Small intestine (tissue), 7 donors: ENCODE measurements at regions not wholly inside any gene's neighbourhood (a gene's known extent, or its start where the extent isn't known, plus 50 kb on each side); places are given as distances from the start of the nearest gene placed in this dataset.

ENCODE experiments used
- DNase-seq, 2 donors: peaks; one replicate each; pipeline versions ENCODE4 v3.0.0 to v3.0.0-alpha.2; 2013
- FAIRE-seq: peaks from 2 replicates; lab custom pipeline; 2012; peaks lifted over from hg19 to GRCh38; lab: Jason Lieb, UNC
- H3K27ac ChIP-seq, 3 donors: one replicate each; pipeline ENCODE4 v1.5.1; 2013; ENCODE audit warnings: low read length in 2 of 3, mild to moderate bottlenecking in 2 of 3, control low read depth in 1 of 3, inconsistent platforms in 1 of 3, low read depth in 1 of 3, moderate library complexity in 1 of 3
- H3K27me3 ChIP-seq, 3 donors: one replicate each; pipeline ENCODE4 v1.6.1; 2013; ENCODE audit warnings: low read length in 3 of 3, inconsistent platforms in 1 of 3; ENCODE audit not compliant: control insufficient read depth in 3 of 3, insufficient read depth in 3 of 3
- H3K36me3 ChIP-seq, 3 donors: one replicate each; pipeline ENCODE4 v1.6.1; 2013; ENCODE audit warnings: low read length in 3 of 3, inconsistent platforms in 1 of 3, low read depth in 1 of 3, mild to moderate bottlenecking in 1 of 3, moderate library complexity in 1 of 3; ENCODE audit not compliant: control insufficient read depth in 3 of 3, insufficient read depth in 2 of 3
- H3K4me1 ChIP-seq, 3 donors: one replicate each; pipeline ENCODE4 v1.6.1; 2013; ENCODE audit warnings: low read length in 2 of 3, inconsistent platforms in 1 of 3, low read depth in 1 of 3, mild to moderate bottlenecking in 1 of 3, moderate library complexity in 1 of 3; ENCODE audit not compliant: control insufficient read depth in 3 of 3, insufficient read depth in 2 of 3
- H3K4me3 ChIP-seq, 3 donors: one replicate each; pipeline ENCODE4 v1.5.1; 2013; ENCODE audit warnings: low read length in 3 of 3, control low read depth in 1 of 3, inconsistent platforms in 1 of 3, low read depth in 1 of 3, mild to moderate bottlenecking in 1 of 3, moderate library complexity in 1 of 3
- H3K9me3 ChIP-seq, 2 donors: one replicate each; pipeline ENCODE4 v1.6.1; 2013; ENCODE audit warnings: low read depth in 1 of 2, low read length in 1 of 2; ENCODE audit not compliant: control insufficient read depth in 2 of 2, insufficient read depth in 1 of 2
- WGBS, 3 donors: extraction: QIAGEN DNeasy Blood & Tissue Kit; methylation state at CpG; one replicate each; pipeline ENCODE4 v1.1.7; 2013; 5-methylcytosine and 5-hydroxymethylcytosine counted together
- donor health status: healthy with polysubstance abuse.
- donor health status: control.
- donor health status: control.
- donor health status: Bipolar disorder and iron deficiency.
- donor health status: healthy.

GRCh38 chr6:22642254-22642653 lies 72.9 kb downstream of the HDGFL1 start:
- Histone ChIP-seq H3K9me3 (no peaks in the 10 kb centered on the region), H3K4me1 (no peaks in the 10 kb centered on the region), H3K27ac (no peak overlapping the region), H3K27me3 (no peaks in the 10 kb centered on the region), H3K4me3 (no peak overlapping the region), H3K36me3 (no peaks in the 10 kb centered on the region)
- FAIRE-seq: no peak
- no peak for DNase-seq
- WGBS, 3 donors: 82 to 90% (median 82%) methylated on average over 2 of the region's 2 CpGs

DNA sequence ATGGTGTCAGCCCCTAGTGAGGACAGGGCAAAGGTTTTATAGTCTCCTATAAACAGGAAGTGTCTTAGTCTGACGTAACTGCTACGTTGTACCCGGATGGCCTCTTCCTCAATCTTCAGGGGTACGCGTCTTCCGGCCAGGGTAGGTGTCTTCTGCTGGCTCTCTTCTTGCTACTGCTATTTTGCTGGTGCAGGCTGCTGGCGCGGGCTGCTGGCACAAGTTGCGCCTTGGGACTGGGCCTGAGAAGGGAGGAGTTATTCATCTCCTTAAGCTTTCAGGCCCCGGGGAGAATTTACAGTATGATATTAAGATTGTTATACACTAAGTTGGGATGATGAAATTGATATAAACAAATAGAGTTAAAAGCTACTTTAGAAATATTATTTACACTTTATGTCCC lies 74.4 kb downstream of the HDGFL1 start:
- WGBS, 3 donors: 78 to 94% (median 80%) methylated on average over 10 of the region's 10 CpGs
- Histone ChIP-seq H3K36me3 (no peaks in the 10 kb centered on the region), H3K9me3 (no peaks in the 10 kb centered on the region), H3K27me3 (no peaks in the 10 kb centered on the region), H3K4me1 (no peaks in the 10 kb centered on the region), H3K4me3 (peak overlapping the region in 1 of 3 donors; percentile 7), H3K27ac (no peak overlapping the region)
- DNase-seq (no peak), FAIRE-seq (no peak)

DNA sequence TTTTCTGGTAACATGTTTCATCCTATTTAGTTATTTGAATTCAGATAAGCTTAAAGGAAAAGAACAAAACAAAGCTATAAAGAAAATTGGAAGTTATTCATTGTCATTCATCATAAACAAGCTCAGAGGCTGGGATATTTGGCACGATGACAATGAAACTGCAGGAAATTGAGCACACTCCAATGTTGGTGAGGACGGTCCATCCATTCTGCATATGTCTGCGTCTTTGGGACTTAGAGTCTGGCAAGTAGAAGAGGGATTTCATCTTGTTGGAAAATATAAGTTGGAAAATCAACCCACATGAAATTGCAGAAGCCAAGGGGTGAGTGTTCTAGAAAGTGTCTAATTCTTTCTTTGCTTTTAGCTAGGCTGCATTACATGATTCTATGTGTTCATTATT lies 78.4 kb downstream of the HDGFL1 start:
- FAIRE-seq (no peak), DNase-seq (no peak)
- Histone ChIP-seq H3K27ac (no peak overlapping the region), H3K9me3 (no peaks in the 10 kb centered on the region), H3K4me1 (no peaks in the 10 kb centered on the region), H3K4me3 (no peak overlapping the region), H3K27me3 (no peaks in the 10 kb centered on the region), H3K36me3 (no peaks in the 10 kb centered on the region)
- 27 to 70% (median 52%) methylated on average over 3 of the region's 3 CpGs for WGBS, 3 donors

DNA sequence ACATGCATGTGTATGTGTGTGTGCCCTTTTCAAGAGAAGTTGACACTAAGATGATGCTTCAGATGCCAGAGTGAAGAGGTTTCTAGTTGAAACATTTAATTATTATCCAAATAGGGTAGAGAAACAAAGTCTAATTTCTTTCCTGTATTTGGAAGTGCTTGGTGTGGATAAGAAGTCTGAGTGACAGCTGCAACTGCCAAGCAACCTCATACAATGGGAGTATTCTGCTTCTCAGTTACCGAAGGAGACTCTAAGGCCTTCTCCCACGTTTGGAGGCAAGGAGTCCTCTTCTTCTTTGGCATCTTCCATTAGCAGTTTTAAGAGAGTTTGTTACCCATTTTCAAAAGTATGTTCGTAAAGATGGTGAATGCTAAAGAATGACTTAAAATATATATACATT lies 82.4 kb downstream of the HDGFL1 start:
- FAIRE-seq (no peak), DNase-seq (no peak)
- 74 to 77% (median 75%) methylated on average over 3 of the region's 3 CpGs for WGBS, 3 donors

GRCh38 chr6:22653980-22654610 lies 84.7 kb downstream of the HDGFL1 start:
- Histone ChIP-seq H3K27ac (no peak overlapping the region), H3K27me3 (no peaks in the 10 kb centered on the region), H3K9me3 (peaks cover 0 to 3% of the 10 kb centered on the region in 2 donors), H3K4me1 (peaks cover 0 to 27% (median 4%) of the 10 kb centered on the region in 3 donors), H3K36me3 (no peaks in the 10 kb centered on the region), H3K4me3 (no peak overlapping the region)
- WGBS, 3 donors: 58 to 68% (median 65%) methylated on average over 7 of the region's 7 CpGs
- no peak for DNase-seq
- peak; percentile 44 for FAIRE-seq

More for the DNA sequence above, 82.4 kb downstream of the HDGFL1 start:
- Histone ChIP-seq H3K9me3 (peaks cover 0 to 3% of the 10 kb centered on the region in 2 donors), H3K36me3 (no peaks in the 10 kb centered on the region), H3K27me3 (no peaks in the 10 kb centered on the region), H3K4me1 (peaks cover 0 to 12% (median 0%) of the 10 kb centered on the region in 3 donors), H3K4me3 (no peak overlapping the region), H3K27ac (no peak overlapping the region)

DNA sequence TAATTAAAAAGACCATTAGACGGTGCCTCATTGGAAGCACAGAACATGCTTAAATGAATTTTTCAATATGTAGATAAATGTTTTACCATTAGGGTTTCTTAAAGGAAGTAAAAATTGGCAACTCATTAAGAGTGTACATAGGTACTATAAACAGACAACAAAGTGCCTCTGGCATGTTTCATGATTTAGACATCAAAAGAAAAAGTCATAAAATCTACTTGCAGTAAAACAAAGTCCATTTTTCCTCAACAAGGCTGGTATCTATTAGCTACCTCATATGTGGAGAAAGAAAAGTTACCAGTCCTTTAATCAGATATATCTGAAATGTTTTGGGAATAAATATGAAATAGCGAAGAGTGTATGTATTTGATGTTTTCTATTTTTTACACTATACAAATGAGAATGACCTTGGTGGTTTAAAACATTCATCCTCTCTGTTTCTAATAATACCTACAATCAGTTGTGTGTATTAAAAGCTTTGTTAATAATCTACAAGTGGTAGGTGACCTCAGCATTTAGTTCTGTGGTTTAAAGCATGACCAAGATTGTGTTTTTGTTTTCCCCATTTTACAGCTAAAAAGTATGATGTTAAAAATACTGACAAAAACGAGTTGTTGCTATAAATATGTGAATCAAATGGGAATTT lies 87.5 kb downstream of the HDGFL1 start:
- Histone ChIP-seq H3K27ac (peak overlapping the region in 1 of 3 donors; percentile 71), H3K9me3 (peaks cover 0 to 3% of the 10 kb centered on the region in 2 donors), H3K36me3 (no peaks in the 10 kb centered on the region), H3K27me3 (no peaks in the 10 kb centered on the region), H3K4me1 (peaks cover 0 to 30% (median 4%) of the 10 kb centered on the region in 3 donors), H3K4me3 (no peak overlapping the region)
- 13 to 52% (median 31%) methylated on average over 3 of the region's 3 CpGs for whole genome bisulfite sequencing, 3 donors
- FAIRE-seq: peak; percentile 86
- peak; percentile 79 for DNase-seq

- Histone ChIP-seq H3K4me1 (peaks cover 0 to 30% (median 4%) of the 10 kb centered on the region in 3 donors), H3K9me3 (peaks cover 0 to 3% of the 10 kb centered on the region in 2 donors), H3K27me3 (no peaks in the 10 kb centered on the region), H3K4me3 (no peak overlapping the region), H3K27ac (peak overlapping the region in 2 of 3 donors; percentile 64 to 71), H3K36me3 (no peaks in the 10 kb centered on the region)
- WGBS, 3 donors: 0 to 45% (median 11%) methylated on average over 1 of the region's 1 CpG
- peak in 1 of 2 donors; percentile 13 for DNase-seq
- FAIRE-seq: no peak
Observed at GRCh38 chr6:22657352-22657980, 88.1 kb downstream of the HDGFL1 start.

- H3K9me3 ChIP-seq: peaks cover 0 to 3% of the 10 kb centered on the region in 2 donors
- 67 to 71% (median 69%) methylated on average over 2 of the region's 2 CpGs for WGBS, 3 donors
- no peaks in the 10 kb centered on the region for H3K27me3 ChIP-seq
- DNase-seq: no peak
- H3K27ac ChIP-seq: peak overlapping the region in 1 of 3 donors; percentile 71
- peaks cover 0 to 30% (median 4%) of the 10 kb centered on the region in 3 donors for H3K4me1 ChIP-seq
- no peak overlapping the region for H3K4me3 ChIP-seq
- H3K36me3 ChIP-seq: no peaks in the 10 kb centered on the region
- FAIRE-seq: no peak
Observed at GRCh38 chr6:22658183-22658582, 88.8 kb downstream of the HDGFL1 start.
